PFSK-1 (cell line): ENCODE measurements at regions not wholly inside any gene's neighbourhood (a gene's known extent, or its start where the extent isn't known, plus 50 kb on each side); places are given as distances from the start of the nearest gene placed in this dataset.

Source experiments
- FOXP2 ChIP-seq: optimal IDR thresholded peaks from 2 replicates; pipeline ENCODE3; 2011; ENCODE audit warnings: borderline replicate concordance, control low read depth, inconsistent platforms; ENCODE audit not compliant: insufficient read depth; ENCODE audit errors: extremely low read length, extremely low read depth
- POLR2AphosphoS5 ChIP-seq: IDR thresholded peaks from 2 replicates; pipeline ENCODE4 v1.6.1; 2012; ENCODE audit warnings: low read depth, mild to moderate bottlenecking, control low read depth, low read length, moderate library complexity
- SIN3A ChIP-seq: IDR thresholded peaks from 2 replicates; pipeline ENCODE4 v1.6.1; 2012; ENCODE audit warnings: mild to moderate bottlenecking, low read length, moderate library complexity, borderline replicate concordance; ENCODE audit not compliant: insufficient read depth
- TAF1 ChIP-seq: IDR thresholded peaks from 2 replicates; pipeline ENCODE4 v1.6.1; 2012; ENCODE audit warnings: low read length, control low read depth, borderline replicate concordance; ENCODE audit not compliant: insufficient read depth
- TF ChIP-seq, protein P1 (sequence below), 2 experiments: IDR thresholded peaks; 2 replicates each; pipeline versions ENCODE4 v1.6.1 to v1.8.0; 2011 to 2012; ENCODE audit warnings: low read depth in 2 of 2, low read length in 2 of 2, control low read depth in 1 of 2, inconsistent platforms in 1 of 2, mild to moderate bottlenecking in 1 of 2, moderate library complexity in 1 of 2; ENCODE audit not compliant: insufficient read depth in 1 of 2

DNA sequence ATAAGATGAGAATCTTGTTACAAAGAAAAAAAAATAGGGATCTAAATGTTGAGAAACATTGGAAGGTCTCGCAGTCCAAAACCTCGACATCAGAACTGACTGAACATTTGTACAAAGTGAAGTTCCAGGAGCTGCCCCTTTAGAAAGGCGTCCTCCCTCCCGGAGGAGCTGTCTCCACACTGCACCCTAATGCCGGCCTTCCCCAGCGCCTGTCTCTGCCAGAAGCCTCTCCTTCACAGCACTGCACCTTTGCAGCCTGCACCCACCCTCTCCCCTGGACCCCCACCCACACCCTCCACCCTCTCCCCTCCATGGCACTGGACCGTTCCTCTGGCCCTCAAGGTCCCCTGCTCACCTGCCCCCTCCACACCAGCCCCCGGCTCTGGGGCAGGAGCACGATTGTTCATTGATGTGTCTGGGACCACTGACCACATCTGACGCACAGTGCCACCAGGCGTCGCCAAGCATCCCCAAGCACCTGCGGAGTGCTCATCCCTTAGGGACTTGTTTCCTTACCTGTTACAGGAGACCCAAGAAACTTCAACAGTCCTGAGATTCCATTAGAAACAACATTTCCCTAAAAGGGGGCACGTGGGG, 90.3 kb upstream of the SNTG2 start:
- TF ChIP-seq, protein P1, sequence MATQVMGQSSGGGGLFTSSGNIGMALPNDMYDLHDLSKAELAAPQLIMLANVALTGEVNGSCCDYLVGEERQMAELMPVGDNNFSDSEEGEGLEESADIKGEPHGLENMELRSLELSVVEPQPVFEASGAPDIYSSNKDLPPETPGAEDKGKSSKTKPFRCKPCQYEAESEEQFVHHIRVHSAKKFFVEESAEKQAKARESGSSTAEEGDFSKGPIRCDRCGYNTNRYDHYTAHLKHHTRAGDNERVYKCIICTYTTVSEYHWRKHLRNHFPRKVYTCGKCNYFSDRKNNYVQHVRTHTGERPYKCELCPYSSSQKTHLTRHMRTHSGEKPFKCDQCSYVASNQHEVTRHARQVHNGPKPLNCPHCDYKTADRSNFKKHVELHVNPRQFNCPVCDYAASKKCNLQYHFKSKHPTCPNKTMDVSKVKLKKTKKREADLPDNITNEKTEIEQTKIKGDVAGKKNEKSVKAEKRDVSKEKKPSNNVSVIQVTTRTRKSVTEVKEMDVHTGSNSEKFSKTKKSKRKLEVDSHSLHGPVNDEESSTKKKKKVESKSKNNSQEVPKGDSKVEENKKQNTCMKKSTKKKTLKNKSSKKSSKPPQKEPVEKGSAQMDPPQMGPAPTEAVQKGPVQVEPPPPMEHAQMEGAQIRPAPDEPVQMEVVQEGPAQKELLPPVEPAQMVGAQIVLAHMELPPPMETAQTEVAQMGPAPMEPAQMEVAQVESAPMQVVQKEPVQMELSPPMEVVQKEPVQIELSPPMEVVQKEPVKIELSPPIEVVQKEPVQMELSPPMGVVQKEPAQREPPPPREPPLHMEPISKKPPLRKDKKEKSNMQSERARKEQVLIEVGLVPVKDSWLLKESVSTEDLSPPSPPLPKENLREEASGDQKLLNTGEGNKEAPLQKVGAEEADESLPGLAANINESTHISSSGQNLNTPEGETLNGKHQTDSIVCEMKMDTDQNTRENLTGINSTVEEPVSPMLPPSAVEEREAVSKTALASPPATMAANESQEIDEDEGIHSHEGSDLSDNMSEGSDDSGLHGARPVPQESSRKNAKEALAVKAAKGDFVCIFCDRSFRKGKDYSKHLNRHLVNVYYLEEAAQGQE (IDR thresholded peaks at IDR 0.05; ENCODE audit: insufficient read depth in 1 of 2, low read depth in 2 of 2, low read length in 2 of 2): no peak

DNA sequence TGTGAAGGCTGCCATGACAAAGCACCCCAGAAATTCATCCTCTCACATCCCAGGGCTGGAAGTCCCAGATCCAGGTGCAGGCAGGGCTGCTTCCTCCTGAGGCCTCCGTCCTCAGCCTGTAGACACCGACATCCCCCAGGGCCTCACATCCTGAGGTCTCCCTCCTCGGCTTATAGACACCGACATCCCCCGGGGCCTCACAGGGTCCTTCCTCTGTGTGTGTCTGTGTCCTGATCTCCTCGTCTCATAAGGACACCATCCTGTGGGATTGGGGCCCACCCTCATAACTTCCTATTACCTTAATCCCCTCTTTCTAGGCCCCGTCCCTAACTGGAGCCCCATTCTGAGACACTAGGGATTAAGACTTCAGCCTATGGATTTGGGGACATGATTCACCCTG, 92.0 kb upstream of the SNTG2 start:
- TF ChIP-seq TAF1: no peak
- no peak for TF ChIP-seq POLR2AphosphoS5
- TF ChIP-seq SIN3A: no peak
- TF ChIP-seq FOXP2: no peak
- TF ChIP-seq, protein P1 (IDR thresholded peaks at IDR 0.05; ENCODE audit: insufficient read depth in 1 of 2, low read depth in 2 of 2, low read length in 2 of 2): no peak

DNA sequence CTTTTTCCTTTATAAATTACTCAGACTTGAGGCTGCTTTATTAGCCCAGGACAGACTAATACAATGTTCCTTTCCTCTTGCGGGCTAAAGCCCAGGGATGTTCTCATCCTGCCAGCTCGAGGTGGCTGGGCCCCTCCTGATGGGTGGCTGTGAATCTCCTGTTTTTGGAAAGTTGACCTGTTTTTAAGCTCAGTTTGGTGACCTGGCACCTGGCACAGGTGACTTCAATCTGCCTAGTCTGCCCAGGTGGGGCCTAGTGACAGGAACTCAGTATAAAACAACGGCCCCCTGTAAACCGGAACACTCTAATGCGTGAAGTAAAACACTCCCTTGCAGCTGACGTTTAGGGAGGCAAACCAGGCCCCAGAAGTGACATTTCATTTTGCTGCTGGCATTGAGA, 92.7 kb upstream of the SNTG2 start:
- TF ChIP-seq, protein P1 (IDR thresholded peaks at IDR 0.05; ENCODE audit: insufficient read depth in 1 of 2, low read depth in 2 of 2, low read length in 2 of 2): no peak
- TF ChIP-seq POLR2AphosphoS5 (no peak), SIN3A (no peak), TAF1 (no peak)

DNA sequence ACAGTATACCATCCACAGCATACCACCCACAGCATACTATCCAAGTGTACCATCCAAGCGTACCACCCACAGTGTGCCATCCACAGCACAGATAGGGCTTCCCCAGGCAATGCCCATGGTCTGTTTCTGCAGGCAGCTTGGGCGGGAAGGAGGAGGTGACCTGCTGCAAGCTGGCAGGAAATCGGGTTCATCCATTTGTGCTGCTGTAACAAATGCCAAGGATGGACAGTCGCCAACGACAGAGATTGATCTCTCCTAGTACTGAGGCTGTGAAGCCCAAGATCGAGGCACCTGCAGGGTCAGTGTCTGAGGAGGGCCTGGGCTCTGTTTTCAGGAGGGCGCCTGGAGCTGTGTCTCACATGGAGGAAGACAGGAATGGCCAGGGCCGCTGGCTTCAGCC, 93.6 kb upstream of the SNTG2 start:
- TF ChIP-seq, protein P1 (IDR thresholded peaks at IDR 0.05; ENCODE audit: insufficient read depth in 1 of 2, low read depth in 2 of 2, low read length in 2 of 2): no peak
- no peak for TF ChIP-seq TAF1
- no peak for TF ChIP-seq POLR2AphosphoS5
- no peak for TF ChIP-seq FOXP2
- no peak for TF ChIP-seq SIN3A

DNA sequence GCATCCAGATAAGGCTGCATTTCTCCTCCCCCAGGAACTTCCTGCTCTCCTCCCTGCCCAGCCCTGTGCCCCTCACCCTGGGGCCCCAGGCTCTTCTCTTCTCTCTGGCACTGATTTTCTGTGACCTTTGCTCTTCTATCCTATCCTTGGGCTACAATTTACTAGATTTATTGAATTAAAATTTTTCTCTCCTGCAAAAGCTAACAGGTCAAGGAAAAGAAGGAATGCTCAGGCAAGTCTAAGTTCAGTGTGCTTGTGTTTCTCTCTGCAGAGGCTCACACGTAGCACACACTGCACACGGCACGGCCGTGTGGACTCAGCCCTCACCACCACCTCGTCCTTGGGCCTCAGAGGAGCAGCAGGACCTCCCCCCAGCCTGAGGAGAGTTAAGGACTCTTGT, 94.2 kb upstream of the SNTG2 start:
- TF ChIP-seq POLR2AphosphoS5: no peak
- TF ChIP-seq FOXP2: no peak
- TF ChIP-seq TAF1: no peak
- TF ChIP-seq SIN3A: no peak
- TF ChIP-seq, protein P1 (IDR thresholded peaks at IDR 0.05; ENCODE audit: insufficient read depth in 1 of 2, low read depth in 2 of 2, low read length in 2 of 2): no peak
